HEK293 (cell line): ENCODE measurements at regions not wholly inside any gene's neighbourhood (a gene's known extent, or its start where the extent isn't known, plus 50 kb on each side); places are given as distances from the start of the nearest gene placed in this dataset.

ENCODE experiments used
- CTCF ChIA-PET: fragments of 350-600 bp; formaldehyde crosslinking; extraction: SDS; loops from one replicate; lab custom pipeline; 2021; ENCODE audit warnings: antibody characterized with exemption; lab: Yijun Ruan, JAX
- POLR2A ChIA-PET: fragments of 300-600 bp; formaldehyde crosslinking; extraction: SDS; loops from one replicate; lab custom pipeline; 2020; ENCODE audit warnings: antibody characterized with exemption, inconsistent platforms; lab: Yijun Ruan, JAX
- H3K27ac ChIP-seq: fragments of 200-500 bp; sonication (Bioruptor generic); 2 replicates; pipeline ENCODE4 v1.5.1; 2014; ENCODE audit warnings: low read depth, low read length, control low read depth, inconsistent platforms; ENCODE audit errors: extremely low read depth
- H3K36me3 ChIP-seq, 2 experiments: fragments of 200-500 bp in 1 of 2; sonication (Bioruptor generic) in 1 of 2; 1 replicate in 1 of 2; 2 replicates in 1 of 2; pipeline ENCODE4 v1.5.1; 2014 to 2017; ENCODE audit warnings: inconsistent platforms in 2 of 2, low read length in 2 of 2; ENCODE audit not compliant: control insufficient read depth in 2 of 2, insufficient read depth in 1 of 2
- H3K4me1 ChIP-seq: fragments of 200-500 bp; sonication (Bioruptor generic); 2 replicates; pipeline ENCODE4 v1.5.1; 2014; ENCODE audit warnings: mild to moderate bottlenecking, low read length, inconsistent platforms; ENCODE audit not compliant: control insufficient read depth, insufficient read depth
- H3K4me3 ChIP-seq: 2 replicates; pipeline ENCODE4 v1.5.1; 2011; ENCODE audit warnings: low read depth, mild to moderate bottlenecking, control low read depth, low read length, moderate library complexity
- H3K9me3 ChIP-seq: fragments of 200-500 bp; sonication (Bioruptor generic); 2 replicates; pipeline ENCODE4 v1.5.1; 2014; ENCODE audit warnings: low read depth, low read length, inconsistent platforms; ENCODE audit not compliant: control insufficient read depth, insufficient read depth
- FEZF1 ChIP-seq: fragments of 450-650 bp; formaldehyde crosslinking; IDR thresholded peaks from 2 replicates; pipeline ENCODE4 v1.5.1; 2016; ENCODE audit warnings: missing biosample characterization, missing genetic modification characterization
- HOXC10 ChIP-seq: sonication (generic); formaldehyde crosslinking; IDR thresholded peaks from 2 replicates; pipeline ENCODE4 v1.8.1; 2023; ENCODE audit warnings: mild to moderate bottlenecking, missing genetic modification reagents
- KLF9 ChIP-seq: fragments of 450-650 bp; formaldehyde crosslinking; IDR thresholded peaks from 2 replicates; pipeline ENCODE4 v1.5.1; 2016; ENCODE audit warnings: missing biosample characterization, missing genetic modification characterization, low read depth
- MYNN ChIP-seq: fragments of 450-650 bp; formaldehyde crosslinking; IDR thresholded peaks from 2 replicates; pipeline ENCODE4 v1.5.1; 2016; ENCODE audit warnings: missing biosample characterization, missing genetic modification characterization, borderline replicate concordance
- TRIM28 ChIP-seq: IDR thresholded peaks from 2 replicates; pipeline ENCODE4 v1.6.1; 2011; ENCODE audit warnings: low read length, control low read depth, borderline replicate concordance
- WT1 ChIP-seq: fragments of 450-650 bp; formaldehyde crosslinking; IDR thresholded peaks from 2 replicates; pipeline ENCODE4 v1.5.1; 2016; ENCODE audit warnings: missing biosample characterization, missing genetic modification characterization
- ZBTB1 ChIP-seq: fragments of 450-650 bp; formaldehyde crosslinking; IDR thresholded peaks from 2 replicates; pipeline ENCODE4 v1.5.1; 2016; ENCODE audit warnings: missing biosample characterization, missing genetic modification characterization
- ZFHX2 ChIP-seq: fragments of 450-650 bp; formaldehyde crosslinking; conservative IDR thresholded peaks from 2 replicates; pipeline ENCODE4 v1.5.1; 2016; ENCODE audit warnings: missing biosample characterization, missing genetic modification characterization
- ZNF121 ChIP-seq: fragments of 450-650 bp; formaldehyde crosslinking; IDR thresholded peaks from 2 replicates; pipeline ENCODE4 v1.5.1; 2016; ENCODE audit warnings: missing biosample characterization, missing genetic modification characterization
- ZNF24 ChIP-seq: fragments of 450-650 bp; formaldehyde crosslinking; IDR thresholded peaks from 2 replicates; pipeline ENCODE4 v1.5.1; 2016; ENCODE audit warnings: missing biosample characterization, missing genetic modification characterization
- ZNF335 ChIP-seq: fragments of 450-650 bp; formaldehyde crosslinking; conservative IDR thresholded peaks from 2 replicates; pipeline ENCODE4 v1.5.1; 2016; ENCODE audit warnings: missing biosample characterization, missing genetic modification characterization
- ZNF350 ChIP-seq: fragments of 450-650 bp; formaldehyde crosslinking; IDR thresholded peaks from 2 replicates; pipeline ENCODE4 v1.5.0; 2017; ENCODE audit warnings: missing biosample characterization, mild to moderate bottlenecking, missing genetic modification characterization
- ZNF37A ChIP-seq: fragments of 450-650 bp; IDR thresholded peaks from 2 replicates; pipeline ENCODE4 v1.5.1; 2018; ENCODE audit warnings: missing biosample characterization, missing genetic modification characterization
- ZNF501 ChIP-seq: fragments of 450-650 bp; formaldehyde crosslinking; IDR thresholded peaks from 2 replicates; pipeline ENCODE4 v1.5.1; 2016; ENCODE audit warnings: missing biosample characterization, missing genetic modification characterization
- ZNF510 ChIP-seq: fragments of 450-650 bp; formaldehyde crosslinking; IDR thresholded peaks from 2 replicates; pipeline ENCODE4 v1.5.1; 2018; ENCODE audit warnings: mild to moderate bottlenecking, missing genetic modification characterization, missing biosample characterization; ENCODE audit not compliant: insufficient replicate concordance
- ZNF560 ChIP-seq: fragments of 450-650 bp; formaldehyde crosslinking; IDR thresholded peaks from 2 replicates; pipeline ENCODE4 v1.5.1; 2017; ENCODE audit warnings: missing biosample characterization, missing genetic modification characterization, borderline replicate concordance
- ZNF596 ChIP-seq: fragments of 450-650 bp; IDR thresholded peaks from 2 replicates; pipeline ENCODE4 v1.5.0; 2018; ENCODE audit warnings: missing biosample characterization, mild to moderate bottlenecking, missing genetic modification characterization, moderate library complexity
- ZNF658 ChIP-seq: fragments of 450-650 bp; formaldehyde crosslinking; IDR thresholded peaks from 2 replicates; pipeline ENCODE4; 2016; ENCODE audit warnings: missing biosample characterization, missing genetic modification characterization
- ZNF677 ChIP-seq: fragments of 450-650 bp; IDR thresholded peaks from 2 replicates; pipeline ENCODE4 v1.5.0; 2018; ENCODE audit warnings: missing biosample characterization, mild to moderate bottlenecking, missing genetic modification characterization, moderate library complexity
- TF ChIP-seq, protein P1 (sequence below): fragments of 450-650 bp; formaldehyde crosslinking; IDR thresholded peaks from 2 replicates; pipeline ENCODE4 v1.5.1; 2017; ENCODE audit warnings: missing biosample characterization, mild to moderate bottlenecking, missing genetic modification characterization, moderate library complexity
- TF ChIP-seq, protein P2 (sequence below): fragments of 450-650 bp; formaldehyde crosslinking; IDR thresholded peaks from 2 replicates; pipeline ENCODE4 v1.5.1; 2016; ENCODE audit warnings: missing biosample characterization, missing genetic modification characterization
- TF ChIP-seq, protein P3 (sequence below): fragments of 450-650 bp; formaldehyde crosslinking; IDR thresholded peaks from 2 replicates; pipeline ENCODE4 v1.5.1; 2016; ENCODE audit warnings: missing biosample characterization, missing genetic modification characterization
- TF ChIP-seq, protein P4 (sequence below): fragments of 450-650 bp; formaldehyde crosslinking; IDR thresholded peaks from 2 replicates; pipeline ENCODE4 v1.5.1; 2016; ENCODE audit warnings: missing biosample characterization, missing genetic modification characterization

DNA sequence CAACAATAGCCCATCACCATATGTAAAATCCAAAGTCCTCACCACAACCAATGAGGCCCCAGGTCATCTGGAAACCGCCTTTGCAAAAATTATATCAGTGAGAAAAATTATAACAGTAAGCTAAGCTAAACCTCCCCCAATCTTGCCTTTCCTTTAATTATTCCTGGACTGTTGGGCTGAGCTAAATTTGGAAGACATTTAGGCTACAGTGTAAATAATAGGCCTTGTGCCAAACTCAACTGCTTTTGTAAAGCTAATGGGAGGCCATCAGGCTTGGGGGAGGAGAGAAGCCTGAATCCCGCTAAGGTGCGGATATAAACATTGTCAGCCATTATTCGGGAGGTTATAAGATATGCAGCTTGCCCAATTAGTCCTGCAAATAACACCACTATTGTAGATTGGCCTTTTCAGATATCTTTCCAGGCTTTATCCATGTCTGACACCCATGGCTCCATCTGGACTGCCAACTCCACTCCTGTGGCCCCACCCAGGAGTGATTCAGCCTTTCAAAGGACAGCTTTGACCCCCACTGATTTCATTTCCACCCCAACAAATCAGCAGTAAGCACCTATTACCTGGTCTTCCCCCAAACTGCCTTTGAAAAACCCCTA lies 53.0 kb upstream of the CA12 start:
- no peaks in the 10 kb centered on the region for H3K36me3 ChIP-seq
- no peak overlapping the region for H3K4me3 ChIP-seq
- POLR2A ChIA-PET = no interaction called here
- H3K27ac ChIP-seq = peak overlapping the region; percentile 43
- H3K9me3 ChIP-seq = no peaks in the 10 kb centered on the region
- no peak for TF ChIP-seq ZNF121
- TF ChIP-seq FEZF1 (tag by site-specific recombination) = no peak
- TF ChIP-seq, protein P1, sequence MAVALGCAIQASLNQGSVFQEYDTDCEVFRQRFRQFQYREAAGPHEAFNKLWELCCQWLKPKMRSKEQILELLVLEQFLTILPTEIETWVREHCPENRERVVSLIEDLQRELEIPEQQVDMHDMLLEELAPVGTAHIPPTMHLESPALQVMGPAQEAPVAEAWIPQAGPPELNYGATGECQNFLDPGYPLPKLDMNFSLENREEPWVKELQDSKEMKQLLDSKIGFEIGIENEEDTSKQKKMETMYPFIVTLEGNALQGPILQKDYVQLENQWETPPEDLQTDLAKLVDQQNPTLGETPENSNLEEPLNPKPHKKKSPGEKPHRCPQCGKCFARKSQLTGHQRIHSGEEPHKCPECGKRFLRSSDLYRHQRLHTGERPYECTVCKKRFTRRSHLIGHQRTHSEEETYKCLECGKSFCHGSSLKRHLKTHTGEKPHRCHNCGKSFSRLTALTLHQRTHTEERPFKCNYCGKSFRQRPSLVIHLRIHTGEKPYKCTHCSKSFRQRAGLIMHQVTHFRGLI = peak; percentile 84; the same call in 1 of the 2 replicates
- TF ChIP-seq, protein P2, sequence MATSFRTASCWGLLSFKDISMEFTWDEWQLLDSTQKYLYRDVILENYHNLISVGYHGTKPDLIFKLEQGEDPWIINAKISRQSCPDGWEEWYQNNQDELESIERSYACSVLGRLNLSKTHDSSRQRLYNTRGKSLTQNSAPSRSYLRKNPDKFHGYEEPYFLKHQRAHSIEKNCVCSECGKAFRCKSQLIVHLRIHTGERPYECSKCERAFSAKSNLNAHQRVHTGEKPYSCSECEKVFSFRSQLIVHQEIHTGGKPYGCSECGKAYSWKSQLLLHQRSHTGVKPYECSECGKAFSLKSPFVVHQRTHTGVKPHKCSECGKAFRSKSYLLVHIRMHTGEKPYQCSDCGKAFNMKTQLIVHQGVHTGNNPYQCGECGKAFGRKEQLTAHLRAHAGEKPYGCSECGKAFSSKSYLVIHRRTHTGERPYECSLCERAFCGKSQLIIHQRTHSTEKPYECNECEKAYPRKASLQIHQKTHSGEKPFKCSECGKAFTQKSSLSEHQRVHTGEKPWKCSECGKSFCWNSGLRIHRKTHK = no peak
- peak; percentile 18; the same call in 1 of the 2 replicates for TF ChIP-seq WT1 (tag by site-specific recombination)
- H3K4me1 ChIP-seq = peaks cover 12% of the 10 kb centered on the region
- CTCF ChIA-PET = interaction anchor here (0.7 to 1.2 kb wide), 2 partner anchors 52 to 1361 kb away, joined by 3 read pairs; no protein-coding TSS in a partner anchor

DNA sequence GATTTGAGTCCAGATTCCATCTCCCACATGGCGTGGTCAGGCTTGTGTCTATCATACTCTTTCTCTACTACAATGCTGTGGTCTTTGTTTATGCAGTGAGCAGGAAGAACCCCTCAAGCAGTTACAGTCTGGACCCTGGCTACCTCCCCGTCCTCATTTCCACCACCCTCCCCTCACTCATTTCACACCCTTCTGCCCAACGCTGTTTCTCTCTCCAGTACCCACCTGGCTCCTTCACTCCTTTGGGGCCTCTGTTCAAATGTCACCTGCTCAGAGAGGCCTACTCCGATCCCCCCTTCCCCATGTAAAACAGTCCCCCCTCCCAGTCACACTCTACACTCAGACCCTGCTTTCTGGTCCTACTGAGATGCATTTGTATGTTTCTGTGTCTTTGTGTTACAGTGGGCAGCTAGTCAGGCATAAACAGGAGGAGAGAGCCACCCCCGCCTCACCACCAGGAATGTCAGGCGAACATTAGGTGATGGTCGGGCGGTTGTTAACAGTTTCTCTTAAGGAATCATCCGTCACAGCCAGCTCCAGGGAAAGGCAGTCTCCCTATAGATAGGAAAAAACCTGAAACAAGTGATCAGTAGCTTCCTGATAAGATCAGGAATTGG lies 53.7 kb upstream of the CA12 start:
- Histone ChIP-seq H3K4me1 (peaks cover 12% of the 10 kb centered on the region), H3K4me3 (no peak overlapping the region), H3K27ac (peak overlapping the region; percentile 43; the same call in 1 of the 2 replicates), H3K9me3 (no peaks in the 10 kb centered on the region), H3K36me3 (no peaks in the 10 kb centered on the region)
- POLR2A ChIA-PET = no interaction called here
- TF ChIP-seq HOXC10 (no peak), ZNF501 (tag by site-specific recombination) (no peak), ZNF560 (no peak), ZFHX2 (tag by site-specific recombination) (no peak), MYNN (no peak), KLF9 (tag by site-specific recombination) (no peak), ZNF596 (tag by site-specific recombination) (no peak), ZNF677 (tag by site-specific recombination) (no peak), ZNF335 (tag by site-specific recombination) (no peak), TRIM28 (no peak), ZNF350 (tag by site-specific recombination) (no peak), ZBTB1 (no peak), ZNF658 (tag by site-specific recombination) (no peak), ZNF37A (tag by site-specific recombination) (no peak), ZNF510 (no peak), ZNF24 (tag by site-specific recombination) (no peak)
- TF ChIP-seq, protein P3, sequence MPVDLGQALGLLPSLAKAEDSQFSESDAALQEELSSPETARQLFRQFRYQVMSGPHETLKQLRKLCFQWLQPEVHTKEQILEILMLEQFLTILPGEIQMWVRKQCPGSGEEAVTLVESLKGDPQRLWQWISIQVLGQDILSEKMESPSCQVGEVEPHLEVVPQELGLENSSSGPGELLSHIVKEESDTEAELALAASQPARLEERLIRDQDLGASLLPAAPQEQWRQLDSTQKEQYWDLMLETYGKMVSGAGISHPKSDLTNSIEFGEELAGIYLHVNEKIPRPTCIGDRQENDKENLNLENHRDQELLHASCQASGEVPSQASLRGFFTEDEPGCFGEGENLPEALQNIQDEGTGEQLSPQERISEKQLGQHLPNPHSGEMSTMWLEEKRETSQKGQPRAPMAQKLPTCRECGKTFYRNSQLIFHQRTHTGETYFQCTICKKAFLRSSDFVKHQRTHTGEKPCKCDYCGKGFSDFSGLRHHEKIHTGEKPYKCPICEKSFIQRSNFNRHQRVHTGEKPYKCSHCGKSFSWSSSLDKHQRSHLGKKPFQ = no peak
- TF ChIP-seq, protein P4, sequence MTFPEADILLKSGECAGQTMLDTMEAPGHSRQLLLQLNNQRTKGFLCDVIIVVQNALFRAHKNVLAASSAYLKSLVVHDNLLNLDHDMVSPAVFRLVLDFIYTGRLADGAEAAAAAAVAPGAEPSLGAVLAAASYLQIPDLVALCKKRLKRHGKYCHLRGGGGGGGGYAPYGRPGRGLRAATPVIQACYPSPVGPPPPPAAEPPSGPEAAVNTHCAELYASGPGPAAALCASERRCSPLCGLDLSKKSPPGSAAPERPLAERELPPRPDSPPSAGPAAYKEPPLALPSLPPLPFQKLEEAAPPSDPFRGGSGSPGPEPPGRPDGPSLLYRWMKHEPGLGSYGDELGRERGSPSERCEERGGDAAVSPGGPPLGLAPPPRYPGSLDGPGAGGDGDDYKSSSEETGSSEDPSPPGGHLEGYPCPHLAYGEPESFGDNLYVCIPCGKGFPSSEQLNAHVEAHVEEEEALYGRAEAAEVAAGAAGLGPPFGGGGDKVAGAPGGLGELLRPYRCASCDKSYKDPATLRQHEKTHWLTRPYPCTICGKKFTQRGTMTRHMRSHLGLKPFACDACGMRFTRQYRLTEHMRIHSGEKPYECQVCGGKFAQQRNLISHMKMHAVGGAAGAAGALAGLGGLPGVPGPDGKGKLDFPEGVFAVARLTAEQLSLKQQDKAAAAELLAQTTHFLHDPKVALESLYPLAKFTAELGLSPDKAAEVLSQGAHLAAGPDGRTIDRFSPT = no peak
- TF ChIP-seq, protein P1 = no peak
- CTCF ChIA-PET = interaction anchor here (0.7 to 1.2 kb wide), 2 partner anchors 52 to 1362 kb away, joined by 3 read pairs; no protein-coding TSS in a partner anchor
